COLO668 (cell line): ENCODE measurements at regions not wholly inside any gene's neighbourhood (a gene's known extent, or its start where the extent isn't known, plus 50 kb on each side); places are given as distances from the start of the nearest gene placed in this dataset.

ENCODE experiments used
- DNase-seq: peaks from one replicate; lab custom pipeline; 2025; ENCODE audit not compliant: unreplicated experiment; lab: John Stamatoyannopoulos, UW

- no peak for DNase-seq
Observed at GRCh38 chr1:30258876-30259275, 464.5 kb downstream of the MATN1 start.

- no peak for DNase-seq
Observed at GRCh38 chr1:30258471-30258870, 464.9 kb downstream of the MATN1 start.

- DNase-seq, result no peak
Observed at GRCh38 chr1:30257742-30258380, 465.5 kb downstream of the MATN1 start.

DNA sequence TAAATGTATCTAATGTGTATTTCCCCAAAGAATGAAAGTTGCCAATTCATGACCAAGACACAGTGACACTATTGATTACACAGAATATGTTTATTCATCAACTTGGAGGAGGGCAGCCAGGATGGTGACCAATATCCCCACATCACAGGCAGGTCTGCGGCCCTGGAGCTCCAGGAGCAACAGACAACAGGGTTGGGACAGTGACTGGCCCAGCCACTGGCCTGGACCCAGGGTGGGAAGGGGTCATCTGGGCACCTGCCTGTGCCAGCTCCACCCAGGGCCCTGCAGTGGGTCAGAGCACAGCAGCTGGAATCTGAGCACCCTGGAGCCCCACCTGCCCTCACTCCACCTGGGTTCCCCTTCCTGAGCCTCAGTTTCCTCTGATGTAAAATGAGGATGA lies 466.1 kb downstream of the MATN1 start:
- no peak for DNase-seq

DNA sequence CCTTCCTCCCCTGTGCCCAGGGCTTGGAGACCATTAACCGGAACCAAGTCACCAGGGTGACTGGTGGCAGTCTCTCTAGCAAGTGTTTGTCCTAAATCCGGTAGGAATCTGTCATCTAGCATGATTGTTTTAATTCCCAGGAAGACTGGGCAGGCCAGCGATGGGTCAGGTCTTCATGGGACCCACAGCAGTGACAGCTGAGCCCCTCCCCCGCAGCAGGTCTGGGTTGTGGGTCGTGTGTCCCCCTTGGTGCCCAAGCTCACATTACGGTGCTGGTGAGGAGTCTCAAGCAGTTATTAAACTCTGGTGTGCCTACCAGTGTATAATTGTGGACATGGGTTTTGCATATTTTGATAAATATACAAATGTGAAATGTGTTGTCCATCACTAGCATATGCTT lies 466.5 kb downstream of the MATN1 start:
- no peak for DNase-seq

- DNase-seq, result no peak
Observed at GRCh38 chr1:30255111-30255724, 468.2 kb downstream of the MATN1 start.

DNA sequence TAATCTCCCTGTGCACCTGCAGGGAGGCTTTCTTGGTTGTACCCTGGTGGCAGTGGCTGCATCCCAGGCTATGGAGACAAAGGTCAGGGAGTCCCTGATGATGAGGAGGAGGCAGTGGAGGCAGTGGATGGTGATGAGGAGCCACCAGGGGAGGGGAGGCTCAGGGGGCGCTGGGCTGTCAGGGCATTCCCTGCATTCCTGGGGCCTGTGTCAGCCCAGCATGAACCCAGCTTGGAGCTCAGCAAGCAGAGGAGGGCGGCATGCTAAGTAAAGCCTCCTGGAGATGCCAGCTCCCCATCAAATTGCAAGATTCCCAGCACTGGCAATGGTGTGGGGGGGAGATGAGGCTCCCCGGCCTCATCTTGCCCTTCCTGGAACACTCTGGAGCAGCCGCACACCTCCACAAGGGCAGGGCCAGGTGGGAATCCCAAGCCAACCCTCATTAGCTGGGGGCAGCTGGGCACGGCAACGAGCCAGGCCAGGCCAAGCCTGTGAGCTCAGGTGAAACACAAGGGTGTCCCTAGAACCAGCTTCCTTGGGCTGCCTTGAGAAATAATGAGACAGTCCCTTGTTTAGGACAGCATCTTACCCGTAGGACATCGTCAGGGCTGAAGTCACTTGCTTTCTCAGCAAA lies 469.5 kb downstream of the MATN1 start:
- no peak for DNase-seq

DNA sequence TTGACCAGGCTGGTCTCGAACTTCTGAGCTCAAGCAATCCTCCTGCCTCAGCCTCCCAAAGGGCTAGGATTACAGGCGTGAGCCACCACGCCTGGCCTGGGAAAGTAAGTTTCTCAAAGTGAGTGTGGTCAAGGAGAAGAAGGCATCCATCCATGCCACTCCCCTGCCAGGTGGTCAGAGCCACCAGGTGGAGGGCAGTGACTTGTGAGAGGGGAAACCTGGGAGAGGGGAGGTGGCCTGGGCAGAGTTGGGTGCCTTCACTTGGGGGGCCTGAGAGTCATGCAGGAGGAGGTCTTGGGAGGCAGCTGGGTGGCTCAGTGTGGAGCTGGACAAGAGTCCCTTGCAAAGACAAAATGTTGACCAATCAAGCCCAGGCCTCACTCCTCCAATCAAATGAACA lies 470.0 kb downstream of the MATN1 start:
- DNase-seq, result no peak

- no peak for DNase-seq
Observed at GRCh38 chr1:30250984-30251850, 472.2 kb downstream of the MATN1 start.

DNA sequence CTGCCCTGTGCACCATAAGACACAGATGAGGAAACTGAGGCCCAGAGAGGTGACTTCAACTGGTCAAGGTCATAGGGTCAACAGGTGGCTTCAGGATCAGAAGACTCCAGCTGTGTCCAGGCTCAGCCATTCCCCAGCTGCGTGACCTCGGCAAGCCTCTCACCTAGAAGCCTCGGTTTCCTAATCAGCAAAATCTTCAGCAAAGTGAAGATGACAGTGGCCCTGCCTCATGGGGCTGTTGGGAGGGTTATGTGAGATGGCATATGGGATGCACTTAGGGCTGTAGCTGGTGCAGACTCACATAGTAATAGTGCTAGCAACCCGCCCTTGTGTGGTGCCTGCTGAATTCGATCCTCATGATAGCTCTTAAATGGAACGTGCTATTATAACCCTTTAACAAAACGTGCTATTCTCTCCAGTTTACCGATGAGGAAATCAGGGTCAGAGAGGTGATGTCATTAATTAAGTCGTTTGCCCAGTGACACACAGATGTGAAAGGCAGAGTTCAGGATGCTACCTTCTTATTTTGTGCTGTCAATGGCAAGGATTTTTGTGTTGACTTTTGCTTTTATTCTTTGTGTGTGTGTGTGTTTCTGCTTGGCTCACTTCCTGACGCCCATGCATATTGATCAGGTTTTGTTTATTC lies 472.9 kb downstream of the MATN1 start:
- DNase-seq, result no peak

- DNase-seq, result no peak
Observed at GRCh38 chr1:30249446-30250337, 473.7 kb downstream of the MATN1 start.

DNA sequence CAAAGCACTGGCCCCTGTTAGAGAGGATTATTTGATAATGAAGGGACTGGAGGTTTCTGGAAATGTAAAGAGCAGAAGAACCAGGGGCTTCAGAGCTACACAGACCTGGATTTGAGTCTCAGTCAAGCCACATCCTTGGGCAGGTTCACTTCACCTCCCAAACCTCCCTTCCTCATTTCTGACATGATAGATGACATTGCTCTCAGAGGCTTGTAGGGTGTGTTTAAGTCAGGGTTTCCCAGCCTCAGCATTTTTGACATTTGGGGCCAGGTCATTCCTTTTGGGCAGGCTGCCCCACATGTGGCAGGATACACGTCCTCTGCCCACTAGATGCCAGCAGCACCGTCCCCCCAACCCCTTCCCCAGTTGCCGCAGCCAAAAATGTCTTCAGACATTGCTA lies 474.6 kb downstream of the MATN1 start:
- no peak for DNase-seq

DNA sequence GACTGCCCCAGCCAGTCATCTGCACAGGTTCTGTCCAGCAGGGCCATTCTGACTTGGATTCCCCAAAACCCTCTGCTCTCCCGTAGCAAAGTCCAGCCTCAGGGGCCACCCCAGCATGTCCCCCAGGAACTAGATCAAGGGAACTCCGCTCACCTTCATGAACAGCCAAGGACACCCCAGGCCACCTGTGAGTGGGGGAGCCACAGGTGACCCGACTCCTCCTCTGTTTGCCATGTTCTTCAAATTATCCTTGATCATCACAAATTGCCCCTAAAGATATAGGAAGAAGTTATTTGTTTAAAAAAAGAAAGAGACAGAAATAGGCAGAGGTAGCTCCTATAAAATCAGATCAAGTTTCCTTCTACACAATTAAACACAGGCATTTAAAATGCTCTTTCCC lies 475.0 kb downstream of the MATN1 start:
- no peak for DNase-seq

DNA sequence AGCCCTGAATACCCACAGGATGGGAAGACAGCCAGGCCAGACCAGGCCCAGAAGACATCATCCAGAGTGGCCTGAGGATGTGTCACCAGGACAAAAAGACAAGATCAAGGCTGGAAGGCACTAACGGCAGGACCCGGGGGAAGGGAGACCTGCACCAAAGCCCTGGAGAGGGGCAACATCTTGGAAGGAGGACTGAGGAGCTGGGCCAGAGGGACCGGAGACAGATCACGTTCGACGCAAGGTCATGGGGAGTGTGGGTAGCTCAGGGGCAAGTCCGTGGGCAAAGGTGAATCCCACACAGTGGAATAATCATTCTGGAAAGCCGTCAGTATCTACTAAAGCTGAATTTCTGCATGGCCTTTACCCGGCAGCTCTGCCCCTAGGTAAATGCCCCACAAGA lies 478.6 kb downstream of the MATN1 start:
- no peak for DNase-seq

GRCh38 chr1:30242722-30243457 lies 480.5 kb downstream of the MATN1 start:
- DNase-seq, result no peak

DNA sequence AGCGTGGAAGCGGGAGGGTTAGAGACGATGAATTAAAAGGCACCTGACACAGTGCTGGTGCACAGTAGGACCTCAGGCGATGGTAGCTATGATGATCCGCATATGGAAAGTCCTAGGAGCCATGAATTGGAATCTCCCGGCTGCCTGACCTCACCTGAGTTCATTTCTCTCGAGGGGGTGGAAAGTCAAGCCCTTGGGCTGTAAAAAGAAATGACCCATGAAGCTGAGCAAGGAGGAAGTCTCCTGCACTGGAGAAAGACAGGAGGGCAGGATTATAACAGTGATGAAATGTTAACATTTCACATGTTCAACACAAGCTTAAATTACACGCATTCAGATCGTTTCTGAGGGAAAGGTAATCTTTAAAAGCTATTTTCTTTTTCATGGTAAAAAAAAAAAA lies 481.2 kb downstream of the MATN1 start:
- no peak for DNase-seq

- DNase-seq, result no peak
Observed at GRCh38 chr1:30241681-30242080, 481.7 kb downstream of the MATN1 start.

DNA sequence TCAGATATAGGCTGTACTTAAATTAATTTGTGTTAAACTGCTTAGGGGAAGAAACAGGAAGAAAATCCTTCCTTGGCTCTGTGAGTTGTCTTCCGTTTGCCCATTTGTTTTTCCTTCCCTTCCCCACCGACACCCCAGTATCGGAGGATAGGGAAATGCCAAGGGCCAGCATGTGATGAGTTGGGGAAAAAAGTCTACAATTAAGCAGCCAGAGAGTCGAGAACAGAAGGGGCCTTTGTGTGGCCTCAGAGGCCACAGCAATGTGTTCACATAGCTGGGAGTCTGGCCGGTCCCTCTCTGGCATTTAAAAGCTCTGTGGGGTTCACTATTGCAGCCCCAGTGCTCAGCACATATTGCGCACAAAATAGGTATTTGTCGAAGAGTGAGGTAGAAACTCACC lies 489.3 kb downstream of the MATN1 start:
- DNase-seq, result no peak

DNA sequence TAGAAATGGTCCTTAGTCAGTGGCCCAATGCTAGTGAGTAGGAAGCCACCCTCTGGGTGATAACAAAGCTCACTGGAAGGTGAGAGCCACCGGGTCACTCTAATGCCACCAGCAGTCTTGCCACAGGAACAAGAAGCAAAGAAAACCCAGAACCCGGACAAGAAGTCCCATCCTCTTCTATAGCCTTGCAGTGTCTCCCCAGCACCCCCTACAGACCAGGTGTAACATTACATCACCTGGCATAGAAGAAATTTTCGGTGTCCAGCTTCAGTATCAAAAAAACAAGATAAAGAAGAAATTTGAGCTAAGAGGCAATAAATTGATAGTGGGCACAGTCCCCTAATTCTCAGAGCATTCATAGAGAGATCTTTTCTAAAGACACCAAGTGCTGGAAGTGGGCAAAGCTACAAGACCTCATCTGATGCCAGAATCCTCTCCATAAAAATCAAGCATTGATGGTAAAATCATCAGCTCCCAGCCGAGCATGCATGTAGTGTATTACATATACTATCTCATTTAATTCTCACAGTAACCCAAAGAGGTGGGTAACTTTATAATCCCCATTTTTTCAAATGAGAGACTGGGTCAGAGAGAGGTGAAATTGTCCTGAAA lies 491.0 kb downstream of the MATN1 start:
- peak; percentile 17 for DNase-seq
